ENCODE measurements at regions not wholly inside any gene's neighbourhood (a gene's known extent, or its start where the extent isn't known, plus 50 kb on each side); places are given as distances from the start of the nearest gene placed in this dataset.

GRCh38 chr12:89884952-89885351 lies 176.3 kb upstream of the ATP2B1 start:
- Histone ChIP-seq H3K27ac (no peak overlapping the region), H3K9me3 (no peaks in the 10 kb centered on the region), H3K4me1 (no peaks in the 10 kb centered on the region), H3K27me3 (no peaks in the 10 kb centered on the region), H3K4me3 (replicated peaks in 1 of 3) (no peak overlapping the region), H3K36me3 (no peaks in the 10 kb centered on the region)
- intact Hi-C loops (cut with DNase I): no loop called here
- TF ChIP-seq CTCF (IDR thresholded peaks at IDR 0.05): no peak
- DNase-seq: no peak

GRCh38 chr12:89884416-89884898 lies 175.8 kb upstream of the ATP2B1 start:
- no peaks in the 10 kb centered on the region for H3K9me3 ChIP-seq
- H3K27ac ChIP-seq: no peak overlapping the region
- H3K4me3 ChIP-seq (replicated peaks in 1 of 3): no peak overlapping the region
- H3K4me1 ChIP-seq: no peaks in the 10 kb centered on the region
- no peaks in the 10 kb centered on the region for H3K27me3 ChIP-seq
- no peak for TF ChIP-seq CTCF (IDR thresholded peaks at IDR 0.05)
- TF ChIP-seq POLR2A (IDR thresholded peaks at IDR 0.05): no peak
- DNase-seq: no peak
- H3K36me3 ChIP-seq: no peaks in the 10 kb centered on the region
- intact Hi-C loops (cut with DNase I): no loop called here
- WGBS, 2 donors: 64 to 69% methylated on average over 1 of the region's 1 CpG

- Histone ChIP-seq H3K27ac (no peak overlapping the region), H3K9me3 (no peaks in the 10 kb centered on the region), H3K27me3 (no peaks in the 10 kb centered on the region), H3K4me3 (replicated peaks in 1 of 3) (no peak overlapping the region), H3K4me1 (no peaks in the 10 kb centered on the region), H3K36me3 (no peaks in the 10 kb centered on the region)
- intact Hi-C loops (cut with DNase I): no loop called here
- DNase-seq: no peak
- 93 to 95% methylated on average over 4 of the region's 4 CpGs for whole genome bisulfite sequencing, 2 donors
- TF ChIP-seq POLR2A (IDR thresholded peaks at IDR 0.05) (no peak), CTCF (IDR thresholded peaks at IDR 0.05) (no peak)
Observed at GRCh38 chr12:89883630-89884389, 175.2 kb upstream of the ATP2B1 start.

DNA sequence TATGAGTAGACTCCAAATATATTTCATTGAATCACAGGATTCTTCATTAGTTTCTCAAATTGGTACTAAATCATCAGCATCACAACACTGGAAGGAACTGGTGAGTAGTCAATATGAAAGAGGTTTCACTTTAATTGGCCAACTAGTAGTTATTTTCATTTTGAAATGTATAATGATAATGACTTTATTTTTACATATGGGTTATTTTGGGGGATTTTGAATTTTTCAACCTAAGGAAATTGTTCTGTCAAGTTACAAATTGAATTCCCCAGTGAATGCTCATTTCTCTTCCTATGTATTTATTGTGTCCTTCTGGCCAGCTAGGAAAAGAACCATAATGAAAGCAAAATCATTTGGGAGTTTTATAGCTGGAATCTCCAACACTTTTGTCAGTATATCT lies 174.2 kb upstream of the ATP2B1 start:
- Histone ChIP-seq H3K4me1 (no peaks in the 10 kb centered on the region), H3K27ac (no peak overlapping the region), H3K9me3 (no peaks in the 10 kb centered on the region), H3K27me3 (no peaks in the 10 kb centered on the region), H3K36me3 (no peaks in the 10 kb centered on the region), H3K4me3 (replicated peaks in 1 of 3) (no peak overlapping the region)
- DNase-seq: no peak
- TF ChIP-seq CTCF (IDR thresholded peaks at IDR 0.05) (no peak), POLR2A (IDR thresholded peaks at IDR 0.05) (no peak)
- intact Hi-C loops (cut with DNase I): no loop called here

DNA sequence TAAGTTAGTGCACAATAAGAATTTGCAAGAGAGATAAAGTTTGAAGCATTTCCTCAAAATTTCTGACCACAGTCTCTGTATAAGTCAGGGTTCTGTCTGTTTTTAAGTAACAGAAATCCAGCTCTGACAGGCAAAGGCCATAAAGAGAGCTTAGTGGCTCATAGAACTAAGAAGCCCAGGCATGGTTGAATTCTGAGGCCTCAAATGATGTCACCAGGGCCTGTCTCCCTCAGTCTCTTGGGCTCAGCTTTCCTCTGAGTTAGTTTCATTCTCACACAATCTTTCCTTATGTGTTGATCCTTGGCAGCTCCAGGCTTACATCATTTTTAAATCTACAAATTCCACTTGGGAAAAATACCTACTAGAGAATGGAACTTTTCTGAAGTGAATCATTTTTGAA lies 173.4 kb upstream of the ATP2B1 start:
- Histone ChIP-seq H3K4me1 (no peaks in the 10 kb centered on the region), H3K36me3 (no peaks in the 10 kb centered on the region), H3K27me3 (no peaks in the 10 kb centered on the region), H3K4me3 (replicated peaks in 1 of 3) (no peak overlapping the region), H3K9me3 (no peaks in the 10 kb centered on the region), H3K27ac (no peak overlapping the region)
- intact Hi-C loops (cut with DNase I): no loop called here
- DNase-seq: no peak
- TF ChIP-seq CTCF (IDR thresholded peaks at IDR 0.05): no peak
- TF ChIP-seq POLR2A (IDR thresholded peaks at IDR 0.05): no peak

All from thyroid gland (tissue), 4 donors.